MCF 10A (cell line): ENCODE measurements at regions not wholly inside any gene's neighbourhood (a gene's known extent, or its start where the extent isn't known, plus 50 kb on each side); places are given as distances from the start of the nearest gene placed in this dataset.

ENCODE experiments used
- BruUV-seq: library from RNA; stranded (reverse); fragments of 400-500 nt; replicated peaks from 2 replicates; lab custom pipeline; 2021; lab: Mats Ljungman, UMichigan
- CTCF ChIA-PET: fragments of 300-600 bp; sonication (Branson Sonifier 250); formaldehyde crosslinking; extraction: SDS; loops from one replicate; lab custom pipeline; 2021; ENCODE audit warnings: antibody characterized with exemption, inconsistent platforms; lab: Yijun Ruan, JAX
- POLR2A ChIA-PET: fragments of 300-600, 350-650 bp; sonication (Branson Sonifier 250); formaldehyde crosslinking; extraction: SDS; loops from one replicate; lab custom pipeline; 2020; ENCODE audit warnings: antibody characterized with exemption, inconsistent platforms; lab: Yijun Ruan, JAX
- DNase-seq: peaks from one replicate; pipeline ENCODE4 v3.0.0-alpha.2; 2018; ENCODE audit not compliant: unreplicated experiment
- H3K27ac Mint-ChIP-seq: one replicate; pipeline ENCODE4 v1.8.0; 2022; ENCODE audit warnings: mild to moderate bottlenecking, low read depth, mixed read lengths; ENCODE audit not compliant: unreplicated experiment
- H3K27me3 Mint-ChIP-seq: one replicate; pipeline ENCODE4 v1.8.0; 2022; ENCODE audit warnings: mixed read lengths; ENCODE audit not compliant: insufficient read depth, unreplicated experiment
- H3K36me3 Mint-ChIP-seq: one replicate; pipeline ENCODE4 v1.8.0; 2022; ENCODE audit warnings: mild to moderate bottlenecking, moderate library complexity, mixed read lengths; ENCODE audit not compliant: insufficient read depth, unreplicated experiment
- H3K4me1 Mint-ChIP-seq: one replicate; pipeline ENCODE4 v1.8.0; 2022; ENCODE audit warnings: mixed read lengths; ENCODE audit not compliant: insufficient read depth, unreplicated experiment
- H3K4me3 Mint-ChIP-seq: one replicate; pipeline ENCODE4 v1.8.0; 2022; ENCODE audit warnings: mild to moderate bottlenecking, moderate library complexity, mixed read lengths; ENCODE audit not compliant: unreplicated experiment
- H3K9me3 Mint-ChIP-seq: one replicate; pipeline ENCODE4 v1.8.0; 2022; ENCODE audit warnings: mixed read lengths; ENCODE audit not compliant: unreplicated experiment
- intact Hi-C: fragments of 100-400 bp; cut with micrococcal nuclease; formaldehyde crosslinking; loops from 2 replicates; pipeline ENCODE4 v1.14.1; 2022
- TF ChIP-seq, protein P1 (sequence below): fragments of 200-600 bp; IDR thresholded peaks from one replicate; pipeline ENCODE4 v1.8.0; 2022; ENCODE audit warnings: antibody characterized with exemption, mild to moderate bottlenecking; ENCODE audit not compliant: unreplicated experiment

DNA sequence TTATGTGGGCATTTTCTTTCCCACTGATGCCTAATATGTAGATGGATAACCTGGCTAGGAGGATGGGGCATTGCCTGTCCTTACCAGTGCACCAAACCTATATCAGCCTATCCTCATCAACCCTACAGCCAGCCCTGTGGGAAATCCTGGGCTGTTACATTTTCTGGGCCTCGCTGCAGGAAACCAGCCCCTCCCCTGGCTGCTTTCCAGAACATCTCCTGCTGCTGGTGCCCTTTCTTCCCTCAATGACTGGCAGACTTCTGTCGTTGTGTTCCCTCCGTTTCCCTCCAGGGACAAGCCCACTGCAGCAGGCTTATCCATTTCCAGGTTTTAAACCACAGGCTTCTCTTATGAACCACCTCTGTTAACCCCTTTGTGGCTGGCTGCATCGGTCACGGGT lies 486.1 kb upstream of the COBL start:
- POLR2A ChIA-PET: no interaction called here
- Mint-ChIP-seq H3K4me1 (no peaks in the 10 kb centered on the region), H3K27ac (no peak overlapping the region), H3K4me3 (no peak overlapping the region), H3K9me3 (no peaks in the 10 kb centered on the region), H3K27me3 (peaks cover 76% of the 10 kb centered on the region), H3K36me3 (peaks cover 6% of the 10 kb centered on the region)
- CTCF ChIA-PET: no interaction called here
- no TSS peak for BruUV-seq
- TF ChIP-seq, protein P1, sequence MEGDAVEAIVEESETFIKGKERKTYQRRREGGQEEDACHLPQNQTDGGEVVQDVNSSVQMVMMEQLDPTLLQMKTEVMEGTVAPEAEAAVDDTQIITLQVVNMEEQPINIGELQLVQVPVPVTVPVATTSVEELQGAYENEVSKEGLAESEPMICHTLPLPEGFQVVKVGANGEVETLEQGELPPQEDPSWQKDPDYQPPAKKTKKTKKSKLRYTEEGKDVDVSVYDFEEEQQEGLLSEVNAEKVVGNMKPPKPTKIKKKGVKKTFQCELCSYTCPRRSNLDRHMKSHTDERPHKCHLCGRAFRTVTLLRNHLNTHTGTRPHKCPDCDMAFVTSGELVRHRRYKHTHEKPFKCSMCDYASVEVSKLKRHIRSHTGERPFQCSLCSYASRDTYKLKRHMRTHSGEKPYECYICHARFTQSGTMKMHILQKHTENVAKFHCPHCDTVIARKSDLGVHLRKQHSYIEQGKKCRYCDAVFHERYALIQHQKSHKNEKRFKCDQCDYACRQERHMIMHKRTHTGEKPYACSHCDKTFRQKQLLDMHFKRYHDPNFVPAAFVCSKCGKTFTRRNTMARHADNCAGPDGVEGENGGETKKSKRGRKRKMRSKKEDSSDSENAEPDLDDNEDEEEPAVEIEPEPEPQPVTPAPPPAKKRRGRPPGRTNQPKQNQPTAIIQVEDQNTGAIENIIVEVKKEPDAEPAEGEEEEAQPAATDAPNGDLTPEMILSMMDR: no peak
- intact Hi-C loops: no loop called here
- DNase-seq: no peak

DNA sequence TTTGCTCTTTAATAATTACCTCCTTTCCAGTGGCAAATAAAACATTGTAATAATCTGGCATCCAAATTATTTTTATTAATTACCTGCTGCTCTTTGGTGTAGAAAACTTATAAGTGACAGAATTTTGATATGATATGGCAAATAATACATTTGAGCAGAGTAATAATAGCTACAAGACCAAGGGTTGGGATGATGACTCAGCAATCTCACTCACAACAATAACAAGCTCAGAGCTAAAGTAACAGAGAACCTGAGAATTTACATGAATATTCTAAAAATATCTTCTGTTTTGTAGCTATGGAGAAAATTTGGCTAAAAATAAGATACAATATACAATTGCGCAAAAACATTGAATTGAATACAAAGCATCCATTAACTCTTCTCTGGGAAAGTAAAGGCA lies 480.8 kb upstream of the COBL start:
- POLR2A ChIA-PET: no interaction called here
- TF ChIP-seq, protein P1: no peak
- H3K9me3 Mint-ChIP-seq: no peaks in the 10 kb centered on the region
- DNase-seq: no peak
- intact Hi-C loops: no loop called here
- peaks cover 67% of the 10 kb centered on the region for H3K27me3 Mint-ChIP-seq
- H3K27ac Mint-ChIP-seq: no peak overlapping the region
- no peaks in the 10 kb centered on the region for H3K36me3 Mint-ChIP-seq
- H3K4me1 Mint-ChIP-seq: no peaks in the 10 kb centered on the region
- CTCF ChIA-PET: no interaction called here
- BruUV-seq: no TSS peak
- no peak overlapping the region for H3K4me3 Mint-ChIP-seq

DNA sequence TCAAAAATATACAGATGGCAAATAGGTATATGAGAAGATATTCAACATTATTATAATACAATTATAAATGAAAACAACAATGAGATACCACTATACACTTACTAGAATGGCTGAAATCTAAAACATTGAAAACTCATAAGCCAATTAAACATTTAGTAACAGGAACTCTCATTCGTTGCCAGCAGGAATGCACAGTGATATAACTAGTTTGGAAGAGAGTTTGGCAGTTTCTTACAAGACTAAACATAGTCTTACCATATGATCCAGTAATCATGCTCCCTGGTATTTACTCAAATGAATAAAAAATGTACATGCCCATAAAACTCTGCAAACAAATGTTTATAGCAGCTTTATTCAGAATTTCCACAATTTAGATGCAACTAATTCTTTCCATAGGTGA lies 476.2 kb upstream of the COBL start:
- BruUV-seq: no TSS peak
- Mint-ChIP-seq H3K36me3 (no peaks in the 10 kb centered on the region), H3K27me3 (peaks cover 52% of the 10 kb centered on the region), H3K9me3 (no peaks in the 10 kb centered on the region), H3K4me3 (no peak overlapping the region), H3K27ac (no peak overlapping the region), H3K4me1 (no peaks in the 10 kb centered on the region)
- intact Hi-C loops: no loop called here
- TF ChIP-seq, protein P1: no peak
- POLR2A ChIA-PET: no interaction called here
- CTCF ChIA-PET: interaction anchor here (0.8 kb wide), 1 partner anchor 10 kb away, joined by 3 read pairs; no protein-coding TSS in a partner anchor
- no peak for DNase-seq

DNA sequence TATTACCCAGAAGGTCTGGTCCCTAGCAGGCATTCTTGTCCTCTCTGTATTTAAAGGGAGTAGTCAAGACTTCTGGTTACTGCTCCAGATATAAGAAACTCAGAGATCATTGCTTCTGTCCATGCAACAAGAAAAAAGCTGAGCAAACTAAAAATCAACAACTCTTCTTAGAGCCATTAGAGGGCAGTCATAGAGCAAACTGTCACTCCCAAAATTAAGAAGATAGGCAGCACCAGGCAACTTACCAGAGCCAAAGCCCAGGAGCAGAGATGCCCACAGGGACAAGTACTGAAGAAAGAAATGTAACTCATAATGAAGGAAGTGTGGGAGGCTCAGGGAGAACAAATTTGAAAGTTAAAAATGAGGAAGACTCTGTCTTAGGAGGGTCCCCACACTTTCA lies 472.9 kb upstream of the COBL start:
- ChIA-PET CTCF (interaction anchor here (0.7 to 1.2 kb wide), 3 partner anchors 10 to 359 kb away, joined by 3 read pairs; no protein-coding TSS in a partner anchor), POLR2A (interaction anchor here (0.7 kb wide), 1 partner anchor 346 kb away, joined by 3 read pairs; no protein-coding TSS in a partner anchor)
- intact Hi-C loops: no loop called here
- H3K9me3 Mint-ChIP-seq: no peaks in the 10 kb centered on the region
- no peak for DNase-seq
- H3K4me1 Mint-ChIP-seq: peaks cover 18% of the 10 kb centered on the region
- TF ChIP-seq, protein P1: peak; percentile 21
- peaks cover 7% of the 10 kb centered on the region for H3K36me3 Mint-ChIP-seq
- BruUV-seq: no TSS peak
- no peak overlapping the region for H3K27ac Mint-ChIP-seq
- H3K4me3 Mint-ChIP-seq: no peak overlapping the region
- peaks cover 27% of the 10 kb centered on the region for H3K27me3 Mint-ChIP-seq
